Activated CD4-positive, alpha-beta T cell treated with anti-CD3 and anti-CD28 coated beads, Interleukin-2, amount 10 ng/mL, durations not matched to agents 7 days and 5 days (primary cell): ENCODE measurements at regions not wholly inside any gene's neighbourhood (a gene's known extent, or its start where the extent isn't known, plus 50 kb on each side); places are given as distances from the start of the nearest gene placed in this dataset.
"Not testable (repeated sequence)": the region's sequence is repeated elsewhere in the genome, so short reads cannot be mapped to it uniquely, and the experiment has no call there.

Experiments
- CTCF ChIA-PET: fragments of 350-600 bp; sonication (Branson Sonifier 250); formaldehyde crosslinking; loops from one replicate; lab custom pipeline; 2021; ENCODE audit warnings: antibody characterized with exemption; lab: Charles Lee
- POLR2A ChIA-PET: fragments of 350-600 bp; sonication (Branson Sonifier 250); formaldehyde crosslinking; loops from one replicate; lab custom pipeline; 2021; ENCODE audit warnings: antibody characterized with exemption; lab: Charles Lee
- DNase-seq: peaks from one replicate; pipeline ENCODE4 v3.0.0-alpha.2; 2020
- H3K27ac Mint-ChIP-seq: one replicate; pipeline ENCODE4 v1.8.0; 2021; ENCODE audit warnings: mild to moderate bottlenecking, moderate library complexity, mixed read lengths
- H3K27me3 Mint-ChIP-seq: one replicate; pipeline ENCODE4 v1.8.0; 2021; ENCODE audit warnings: mixed read lengths
- H3K36me3 Mint-ChIP-seq: one replicate; pipeline ENCODE4 v1.8.0; 2021; ENCODE audit warnings: low read depth, mixed read lengths
- H3K4me1 Mint-ChIP-seq: one replicate; pipeline ENCODE4 v1.8.0; 2021; ENCODE audit warnings: mixed read lengths
- H3K4me3 Mint-ChIP-seq: one replicate; pipeline ENCODE4 v1.8.0; 2021; ENCODE audit warnings: mild to moderate bottlenecking, moderate library complexity, mixed read lengths
- H3K9me3 Mint-ChIP-seq: one replicate; pipeline ENCODE4 v1.8.0; 2021; ENCODE audit warnings: mixed read lengths

DNA sequence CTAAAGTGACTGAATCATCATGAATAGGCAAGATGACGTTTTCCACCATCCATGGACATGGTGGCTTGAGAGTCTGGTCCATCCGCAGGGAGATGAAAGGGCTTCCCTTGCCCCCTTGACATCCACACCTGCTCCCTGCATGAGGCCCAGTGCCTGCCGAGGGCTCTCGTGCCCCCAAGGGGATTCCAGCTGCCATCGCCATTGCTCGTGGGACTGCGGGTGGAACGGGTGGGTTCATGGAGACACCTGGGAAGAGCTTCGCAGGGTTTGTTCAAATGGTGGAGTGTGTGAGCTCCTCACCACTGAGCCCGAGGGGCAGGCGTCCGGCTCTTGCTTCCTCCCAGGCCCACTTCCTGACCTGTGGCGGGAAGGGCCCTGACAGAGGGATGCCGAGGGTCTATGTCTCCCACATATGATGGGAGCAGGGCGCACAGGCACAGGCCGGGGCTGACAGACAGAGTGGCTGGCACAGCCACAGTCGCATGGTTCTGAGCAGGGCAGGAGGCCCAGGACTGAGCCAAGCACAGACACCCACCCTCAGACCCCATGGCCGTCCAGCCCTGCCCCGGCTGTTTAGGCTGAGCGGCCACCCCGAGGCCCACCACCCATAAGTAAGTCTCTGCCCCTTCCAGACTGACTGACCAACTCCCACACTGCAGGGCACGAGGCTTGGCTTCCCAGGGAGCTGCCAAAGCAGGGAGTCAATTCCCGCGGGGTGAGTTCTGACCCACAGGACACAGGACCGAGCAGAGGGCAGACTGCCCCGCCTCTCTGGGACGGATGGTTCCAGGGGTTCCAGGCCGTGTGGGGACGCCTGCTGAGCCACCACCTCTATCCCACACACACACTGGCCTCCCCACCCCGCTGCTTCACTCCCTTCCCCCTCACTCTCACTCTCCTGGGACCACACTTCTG lies 70.0 kb upstream of the PPP1R26 start:
- no peaks in the 10 kb centered on the region for H3K36me3 Mint-ChIP-seq
- H3K27ac Mint-ChIP-seq: no peak overlapping the region
- POLR2A ChIA-PET: no interaction called here
- no peak for DNase-seq
- no peak overlapping the region for H3K4me3 Mint-ChIP-seq
- CTCF ChIA-PET: no interaction called here
- H3K27me3 Mint-ChIP-seq: no peaks in the 10 kb centered on the region
- no peaks in the 10 kb centered on the region for H3K4me1 Mint-ChIP-seq
- H3K9me3 Mint-ChIP-seq: no peaks in the 10 kb centered on the region

DNA sequence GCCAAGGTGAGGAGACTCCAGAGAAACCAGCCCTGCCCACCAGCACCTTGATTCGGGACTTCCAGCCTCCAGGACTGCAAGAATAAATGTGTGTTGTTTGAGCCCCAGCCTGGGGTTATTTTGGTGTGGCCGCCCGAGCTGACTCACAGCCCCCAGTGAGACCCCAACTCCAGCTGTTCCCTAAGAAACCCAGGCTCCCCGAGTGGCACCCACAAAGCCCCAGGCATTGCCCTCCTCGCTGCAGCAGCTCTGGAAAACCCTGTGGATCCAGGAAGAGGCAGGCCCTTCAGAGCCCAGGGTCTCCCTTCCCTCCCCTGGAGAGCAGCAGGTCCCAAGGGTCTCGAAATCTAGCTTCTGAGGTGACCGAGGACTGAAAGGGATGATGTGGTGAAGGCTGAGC lies 69.2 kb upstream of the PPP1R26 start:
- CTCF ChIA-PET: no interaction called here
- DNase-seq: no peak
- Mint-ChIP-seq H3K4me3 (no peak overlapping the region), H3K27ac (no peak overlapping the region), H3K36me3 (no peaks in the 10 kb centered on the region), H3K9me3 (no peaks in the 10 kb centered on the region), H3K27me3 (no peaks in the 10 kb centered on the region), H3K4me1 (no peaks in the 10 kb centered on the region)
- POLR2A ChIA-PET: no interaction called here

DNA sequence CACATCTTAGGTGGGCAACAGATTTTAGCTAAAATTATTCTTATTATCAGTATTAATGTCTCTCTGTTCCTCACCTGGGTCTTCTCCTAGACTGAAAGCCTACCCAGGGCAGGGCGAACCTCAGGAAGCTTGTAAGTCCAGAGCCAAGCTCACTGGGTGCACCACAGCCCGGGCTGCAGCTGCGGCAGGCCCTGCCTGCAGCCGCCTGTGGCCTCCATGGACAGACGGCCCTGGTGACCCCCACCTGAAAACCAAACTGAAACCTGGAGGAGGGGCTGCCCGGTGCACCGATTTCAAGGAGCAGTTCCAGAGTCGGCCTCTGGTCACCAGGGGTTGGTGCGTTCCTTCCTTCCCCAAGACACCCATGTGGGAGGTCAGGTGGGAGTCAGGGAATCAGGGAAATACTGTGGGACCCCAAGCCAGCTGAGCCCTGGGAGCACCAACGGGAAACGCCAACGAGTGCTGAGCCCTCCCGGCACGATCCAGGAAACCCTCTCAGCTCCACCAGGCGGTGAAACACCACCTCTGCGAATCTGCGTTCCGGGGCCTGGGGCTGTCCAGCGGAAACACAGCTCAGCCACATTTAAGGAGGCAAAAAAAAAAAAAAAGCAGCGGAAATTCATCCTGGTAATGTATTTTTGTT lies 68.6 kb upstream of the PPP1R26 start:
- no peak for DNase-seq
- no peak overlapping the region for H3K4me3 Mint-ChIP-seq
- H3K27me3 Mint-ChIP-seq: no peaks in the 10 kb centered on the region
- H3K9me3 Mint-ChIP-seq: no peaks in the 10 kb centered on the region
- ChIA-PET CTCF (no interaction called here), POLR2A (no interaction called here)
- no peaks in the 10 kb centered on the region for H3K36me3 Mint-ChIP-seq
- H3K4me1 Mint-ChIP-seq: no peaks in the 10 kb centered on the region
- H3K27ac Mint-ChIP-seq: no peak overlapping the region

DNA sequence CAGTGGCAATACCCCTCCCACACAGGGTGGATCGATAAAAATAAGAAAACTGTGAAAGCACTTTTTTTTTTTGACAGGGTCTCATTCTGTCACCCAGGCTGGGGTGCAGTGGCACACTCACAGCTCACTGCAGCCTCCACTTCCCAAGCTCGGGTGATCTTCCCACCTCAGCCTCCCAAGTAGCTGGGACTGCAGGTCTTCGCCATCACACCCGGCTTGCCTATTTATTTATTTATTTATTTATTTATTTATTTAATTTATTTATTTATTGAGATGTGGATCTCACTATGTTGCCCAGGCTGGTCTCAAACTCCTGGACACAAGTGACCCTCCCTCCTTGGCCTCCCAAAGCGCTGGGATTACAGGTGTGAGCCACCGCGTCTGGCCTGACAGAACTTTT lies 68.0 kb upstream of the PPP1R26 start:
- H3K36me3 Mint-ChIP-seq, H3K27me3 Mint-ChIP-seq, H3K4me3 Mint-ChIP-seq, POLR2A ChIA-PET, H3K27ac Mint-ChIP-seq, H3K9me3 Mint-ChIP-seq, DNase-seq, H3K4me1 Mint-ChIP-seq: not testable (repeated sequence)
- CTCF ChIA-PET: interaction anchor here (1.7 kb wide), 1 partner anchor 12 kb away, joined by 3 read pairs; no protein-coding TSS in a partner anchor

DNA sequence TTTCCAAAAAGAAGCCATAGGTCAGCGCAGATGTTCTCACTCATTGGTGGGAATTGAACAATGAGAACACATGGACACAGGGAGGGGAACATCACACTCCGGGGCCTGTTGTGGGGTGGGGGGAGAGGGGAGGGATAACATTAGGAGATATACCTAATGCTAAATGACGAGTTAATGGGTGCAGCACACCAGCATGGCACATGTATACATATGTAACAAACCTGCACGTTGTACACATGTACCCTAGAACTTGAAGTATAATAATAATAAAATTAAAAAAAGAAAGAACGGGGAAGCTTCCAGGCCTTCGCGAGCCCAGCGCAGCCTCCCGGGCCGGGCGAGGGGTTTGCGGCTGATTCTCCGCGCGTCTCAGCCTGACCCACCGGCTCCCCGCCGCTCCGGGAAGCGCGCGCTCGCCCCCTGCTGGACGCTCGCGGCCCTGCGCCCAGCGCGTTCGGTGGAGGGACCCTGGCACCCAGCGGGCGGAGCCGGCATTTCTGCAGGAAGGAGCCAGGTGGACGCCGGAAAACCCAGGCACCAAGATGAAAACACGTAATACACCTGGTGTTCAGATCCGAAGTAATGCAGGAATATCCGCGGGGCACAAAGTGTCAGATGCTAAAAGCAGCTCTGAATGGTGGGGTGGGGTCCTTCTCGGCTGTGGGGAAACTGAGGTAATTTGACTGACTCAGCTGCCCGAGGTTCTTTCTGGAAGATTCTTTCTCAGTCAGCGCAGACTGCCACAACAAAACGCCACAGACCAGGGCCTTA lies 67.1 kb upstream of the PPP1R26 start:
- H3K27ac Mint-ChIP-seq, POLR2A ChIA-PET, H3K4me1 Mint-ChIP-seq, H3K36me3 Mint-ChIP-seq, H3K27me3 Mint-ChIP-seq, H3K9me3 Mint-ChIP-seq, H3K4me3 Mint-ChIP-seq: not testable (repeated sequence)
- CTCF ChIA-PET: interaction anchor here (0.9 to 1.7 kb wide), 3 partner anchors 13 to 137 kb away, joined by 3 read pairs; no protein-coding TSS in a partner anchor
- DNase-seq: peak; percentile 67

DNA sequence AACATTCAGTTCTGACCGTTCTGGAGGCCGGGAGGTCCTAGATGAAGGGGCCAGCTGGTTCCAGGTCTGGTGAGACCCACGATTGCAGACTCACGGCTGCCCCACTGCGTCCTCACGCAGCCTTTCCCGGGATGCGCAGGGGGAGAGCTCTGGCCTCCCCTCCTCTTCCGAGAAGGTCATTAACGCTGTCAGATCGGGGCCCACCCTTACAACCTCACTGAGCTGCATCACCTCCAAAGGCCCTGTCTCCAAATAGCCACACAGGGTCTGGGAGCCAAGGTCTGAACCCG lies 66.6 kb upstream of the PPP1R26 start:
- DNase-seq: no peak
- Mint-ChIP-seq H3K9me3 (no peaks in the 10 kb centered on the region), H3K36me3 (no peaks in the 10 kb centered on the region), H3K4me3 (no peak overlapping the region), H3K4me1 (no peaks in the 10 kb centered on the region), H3K27me3 (no peaks in the 10 kb centered on the region), H3K27ac (no peak overlapping the region)
- POLR2A ChIA-PET: no interaction called here
- CTCF ChIA-PET: interaction anchor here (0.6 to 1.7 kb wide), 4 partner anchors 14 to 263 kb away, joined by 3 read pairs; no protein-coding TSS in a partner anchor

DNA sequence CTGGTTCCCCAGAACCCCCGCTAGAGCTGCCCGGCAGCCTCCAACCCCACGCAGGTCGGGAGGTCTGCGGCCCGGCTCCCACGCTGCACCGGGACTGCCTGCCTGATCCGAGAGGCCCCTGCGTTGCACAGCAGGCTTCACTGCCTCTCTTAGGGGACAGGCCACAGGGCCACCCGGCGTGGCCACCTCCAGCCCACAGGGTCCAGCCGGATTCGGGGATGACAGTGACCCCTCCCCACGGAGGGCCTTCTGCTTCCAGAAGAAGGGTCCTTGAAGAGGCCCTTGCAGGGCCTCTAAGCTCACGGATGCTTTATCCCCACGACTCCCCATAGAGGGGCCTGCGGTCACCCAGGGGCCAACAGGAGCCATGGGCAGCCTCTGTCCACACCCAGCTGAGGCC lies 66.1 kb upstream of the PPP1R26 start:
- POLR2A ChIA-PET: no interaction called here
- Mint-ChIP-seq H3K27me3 (no peaks in the 10 kb centered on the region), H3K9me3 (no peaks in the 10 kb centered on the region), H3K4me3 (no peak overlapping the region), H3K27ac (no peak overlapping the region), H3K4me1 (no peaks in the 10 kb centered on the region), H3K36me3 (no peaks in the 10 kb centered on the region)
- CTCF ChIA-PET: interaction anchor here (0.6 to 0.9 kb wide), 3 partner anchors 42 to 262 kb away, joined by 3 read pairs; no protein-coding TSS in a partner anchor
- DNase-seq: no peak

DNA sequence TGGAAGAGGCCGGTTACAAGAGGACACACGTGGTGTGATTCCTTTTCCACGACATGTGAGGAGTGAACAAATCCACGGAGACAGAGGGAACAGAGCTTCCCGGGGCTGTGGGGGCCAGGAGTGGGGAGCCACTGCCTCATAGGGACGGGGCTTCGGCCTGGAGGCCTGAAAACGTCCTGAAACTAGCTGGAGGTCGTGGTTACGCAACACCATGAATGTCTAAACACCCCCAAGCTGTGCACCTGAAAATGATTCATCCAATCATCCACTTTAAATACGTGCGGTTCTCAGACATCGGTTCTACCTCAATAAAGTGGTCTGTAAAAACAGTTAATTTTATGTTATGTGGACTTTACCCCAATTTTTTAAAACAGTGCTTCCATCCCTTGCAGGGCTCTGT lies 65.3 kb upstream of the PPP1R26 start:
- H3K36me3 Mint-ChIP-seq: no peaks in the 10 kb centered on the region
- H3K27me3 Mint-ChIP-seq: no peaks in the 10 kb centered on the region
- no peak for DNase-seq

DNA sequence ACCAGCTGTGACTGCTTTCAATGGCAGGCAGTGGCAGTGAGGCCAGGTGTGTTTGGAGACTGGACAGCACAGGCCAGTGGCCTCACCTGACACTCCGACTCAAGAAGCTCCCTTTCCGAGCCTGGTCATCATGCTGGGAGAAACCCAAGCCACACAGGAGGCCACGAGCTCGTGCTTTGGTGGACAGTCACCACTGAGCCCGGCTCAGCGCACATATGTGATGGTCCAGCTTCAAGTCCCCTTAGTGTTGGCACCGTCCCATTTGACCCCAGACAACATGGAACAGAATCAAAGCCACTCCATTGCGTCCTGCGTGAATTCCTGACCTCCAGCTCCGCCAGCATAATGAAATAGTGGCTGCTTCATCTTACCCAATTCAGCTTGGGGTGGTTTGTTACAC lies 64.0 kb upstream of the PPP1R26 start:
- ChIA-PET POLR2A (no interaction called here), CTCF (interaction anchor here (0.7 kb wide), 1 partner anchor 9 kb away, joined by 3 read pairs; no protein-coding TSS in a partner anchor)
- no peak overlapping the region for H3K27ac Mint-ChIP-seq
- no peaks in the 10 kb centered on the region for H3K27me3 Mint-ChIP-seq
- no peak for DNase-seq
- H3K4me1 Mint-ChIP-seq: no peaks in the 10 kb centered on the region
- no peaks in the 10 kb centered on the region for H3K9me3 Mint-ChIP-seq
- no peaks in the 10 kb centered on the region for H3K36me3 Mint-ChIP-seq
- no peak overlapping the region for H3K4me3 Mint-ChIP-seq

More for the DNA sequence above, 65.3 kb upstream of the PPP1R26 start:
- H3K27ac Mint-ChIP-seq: no peak overlapping the region
- POLR2A ChIA-PET: no interaction called here
- no peaks in the 10 kb centered on the region for H3K4me1 Mint-ChIP-seq
- no peak overlapping the region for H3K4me3 Mint-ChIP-seq
- no peaks in the 10 kb centered on the region for H3K9me3 Mint-ChIP-seq
- CTCF ChIA-PET: interaction anchor here (0.8 kb wide), 1 partner anchor 41 kb away, joined by 3 read pairs; no protein-coding TSS in a partner anchor

DNA sequence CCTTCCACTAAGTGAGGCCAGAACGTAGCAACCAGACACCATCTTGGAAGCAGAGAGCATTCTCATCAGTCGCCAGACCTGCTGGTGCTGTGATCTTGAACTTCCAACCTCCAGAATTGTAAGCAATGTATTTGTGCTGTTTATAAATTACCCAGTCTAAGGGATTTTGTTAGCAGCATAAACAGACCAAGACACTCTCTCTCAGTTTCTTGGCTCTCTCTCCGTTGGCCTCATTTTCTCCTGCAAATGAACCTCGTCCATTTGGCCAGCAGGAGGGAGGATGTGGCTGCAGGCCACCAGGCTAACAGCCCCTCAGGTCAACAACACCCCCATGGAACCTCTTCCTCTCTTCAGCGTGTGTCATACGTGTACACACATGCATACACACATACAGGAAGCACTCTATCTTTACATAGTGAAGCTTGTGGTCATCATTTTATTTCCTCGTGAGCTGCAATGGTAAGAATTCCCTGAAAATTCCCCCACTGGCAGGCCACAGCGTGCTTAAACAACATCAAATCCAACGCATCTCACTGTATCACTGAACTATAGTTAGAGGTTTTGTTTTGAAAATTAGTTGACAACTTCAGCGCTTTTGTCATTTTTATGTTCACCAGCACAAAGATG lies 62.8 kb upstream of the PPP1R26 start:
- CTCF ChIA-PET: no interaction called here
- Mint-ChIP-seq H3K36me3 (no peaks in the 10 kb centered on the region), H3K27me3 (no peaks in the 10 kb centered on the region), H3K9me3 (no peaks in the 10 kb centered on the region), H3K27ac (no peak overlapping the region), H3K4me3 (no peak overlapping the region), H3K4me1 (no peaks in the 10 kb centered on the region)
- POLR2A ChIA-PET: no interaction called here
- DNase-seq: no peak

DNA sequence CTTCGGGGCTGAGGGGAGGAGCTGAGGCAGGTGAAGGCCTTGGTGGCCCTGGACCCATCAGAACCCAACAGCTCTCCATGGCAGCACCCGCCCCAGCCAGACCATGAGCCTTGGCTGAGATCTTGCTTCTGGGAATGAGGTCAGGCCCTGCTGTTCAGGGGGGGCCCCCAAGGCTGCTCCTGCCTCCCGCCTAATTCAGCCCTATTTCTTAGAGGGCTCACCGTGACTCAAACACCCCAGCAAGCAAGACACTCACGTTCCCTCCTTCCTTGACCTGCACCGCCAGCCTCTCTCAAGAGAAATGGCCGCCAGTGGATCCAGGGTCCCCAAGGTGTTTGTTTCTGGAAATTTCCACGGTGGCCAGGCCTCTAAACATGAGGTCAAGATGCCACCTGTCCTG lies 61.4 kb upstream of the PPP1R26 start:
- H3K4me1 Mint-ChIP-seq: no peaks in the 10 kb centered on the region
- CTCF ChIA-PET: interaction anchor here (0.6 kb wide), 1 partner anchor 502 kb away, joined by 3 read pairs; no protein-coding TSS in a partner anchor
- H3K9me3 Mint-ChIP-seq: no peaks in the 10 kb centered on the region
- H3K27ac Mint-ChIP-seq: no peak overlapping the region
- H3K4me3 Mint-ChIP-seq: no peak overlapping the region
- no peaks in the 10 kb centered on the region for H3K27me3 Mint-ChIP-seq
- no peaks in the 10 kb centered on the region for H3K36me3 Mint-ChIP-seq
- no peak for DNase-seq
- POLR2A ChIA-PET: no interaction called here

DNA sequence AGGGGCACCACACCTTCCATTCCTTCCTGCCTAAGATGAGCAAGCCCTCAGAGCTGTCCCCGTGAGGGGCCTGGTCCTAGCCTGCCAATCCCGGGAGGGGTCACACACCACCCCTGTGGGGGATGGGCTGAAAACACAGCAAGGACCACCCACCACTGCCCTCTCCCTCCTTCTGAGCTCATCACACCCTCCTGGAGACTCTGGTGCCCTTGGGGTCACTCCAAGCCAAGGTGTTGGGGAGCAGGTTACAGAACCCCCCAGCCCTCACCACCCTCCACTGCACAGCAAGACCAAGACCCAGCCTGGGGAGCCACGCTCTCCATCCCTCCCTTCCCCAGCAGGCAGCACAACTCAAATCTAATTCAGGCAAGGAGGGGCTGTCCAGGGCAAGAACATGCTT lies 60.5 kb upstream of the PPP1R26 start:
- Mint-ChIP-seq H3K27me3 (no peaks in the 10 kb centered on the region), H3K4me1 (no peaks in the 10 kb centered on the region), H3K36me3 (no peaks in the 10 kb centered on the region), H3K9me3 (peaks cover 6% of the 10 kb centered on the region), H3K27ac (no peak overlapping the region), H3K4me3 (no peak overlapping the region)
- POLR2A ChIA-PET: no interaction called here
- DNase-seq: no peak
- CTCF ChIA-PET: no interaction called here
